Peyer's patch (tissue), 4 donors: ENCODE measurements at regions not wholly inside any gene's neighbourhood (a gene's known extent, or its start where the extent isn't known, plus 50 kb on each side); places are given as distances from the start of the nearest gene placed in this dataset.

ENCODE experiments used
- DNase-seq, 3 donors: peaks; one replicate each; pipeline ENCODE4 v3.0.0-alpha.2; 2017 to 2019
- H3K27ac ChIP-seq, 4 donors: fragments of 200-600 bp; sonication (generic); one replicate each; pipeline ENCODE4 v1.5.1; 2016 to 2019
- H3K27me3 ChIP-seq, 2 donors: fragments of 200-600 bp; sonication (generic); one replicate each; pipeline ENCODE4 v1.5.1; 2019
- H3K36me3 ChIP-seq, 3 donors: fragments of 200-600 bp; sonication (generic); one replicate each; pipeline ENCODE4 v1.5.1; 2016 to 2019
- H3K4me1 ChIP-seq, 4 donors: fragments of 200-600 bp; sonication (generic); one replicate each; pipeline ENCODE4 v1.5.1; 2016 to 2019
- H3K4me3 ChIP-seq, 4 donors: fragments of 200-600 bp; sonication (generic); 1 replicate in 3 of 4; 2 replicates in 1 of 4; pipeline ENCODE4 v1.5.1; 2016 to 2019; ENCODE audit warnings: mild to moderate bottlenecking in 1 of 4
- H3K9me3 ChIP-seq, 4 donors: fragments of 200-600 bp; sonication (generic); one replicate each; pipeline ENCODE4 v1.5.1; 2016 to 2019; ENCODE audit warnings: mild to moderate bottlenecking in 1 of 4
- CTCF ChIP-seq, 6 experiments: fragments of 450-650 bp in 4 of 6; fragments of 200-600 bp in 2 of 6; sonication (generic) in 1 of 6; IDR thresholded peaks; one replicate each; pipeline ENCODE4 v1.5.1; 2017 to 2019; ENCODE audit warnings: antibody characterized with exemption in 6 of 6, mild to moderate bottlenecking in 3 of 6, moderate library complexity in 1 of 6
- POLR2A ChIP-seq, 2 donors: fragments of 450-650 bp; IDR thresholded peaks; one replicate each; pipeline ENCODE4 v1.5.1; 2017; ENCODE audit warnings: antibody characterized with exemption in 2 of 2, mild to moderate bottlenecking in 2 of 2, moderate library complexity in 2 of 2

- Histone ChIP-seq H3K27me3 (no peaks in the 10 kb centered on the region), H3K27ac (no peak overlapping the region), H3K4me1 (no peaks in the 10 kb centered on the region), H3K4me3 (no peak overlapping the region), H3K36me3 (no peaks in the 10 kb centered on the region), H3K9me3 (no peaks in the 10 kb centered on the region)
- DNase-seq = no peak
- TF ChIP-seq POLR2A (IDR thresholded peaks at IDR 0.05) = no peak
- no peak for TF ChIP-seq CTCF (IDR thresholded peaks at IDR 0.05)
These were observed 202.0 kb upstream of the MMADHC start for GRCh38 chr2:149789549-149789948.

DNA sequence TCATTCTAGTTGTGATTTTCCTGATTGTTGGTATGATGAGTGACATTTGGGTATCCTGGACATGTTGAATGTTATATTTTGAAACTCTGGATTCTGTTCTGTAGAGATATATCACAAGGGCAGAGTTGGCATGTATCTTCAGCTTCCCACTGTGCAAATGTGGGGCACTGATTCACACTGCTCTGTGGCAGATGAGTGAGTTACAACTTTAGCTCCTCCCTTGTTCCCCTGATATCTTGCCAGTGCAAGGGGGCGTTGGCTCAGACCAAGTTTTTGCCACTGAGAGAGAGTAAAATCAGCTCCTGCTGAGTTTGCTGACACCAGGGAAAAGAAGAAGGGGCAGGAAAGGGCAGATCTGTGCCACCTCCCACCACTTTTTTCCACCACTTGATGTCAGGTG lies 199.6 kb upstream of the MMADHC start:
- H3K4me1 ChIP-seq = no peaks in the 10 kb centered on the region
- H3K27me3 ChIP-seq = no peaks in the 10 kb centered on the region
- TF ChIP-seq CTCF (IDR thresholded peaks at IDR 0.05) (no peak), POLR2A (IDR thresholded peaks at IDR 0.05) (no peak)
- DNase-seq = no peak
- H3K9me3 ChIP-seq = no peaks in the 10 kb centered on the region
- no peak overlapping the region for H3K27ac ChIP-seq
- no peak overlapping the region for H3K4me3 ChIP-seq
- no peaks in the 10 kb centered on the region for H3K36me3 ChIP-seq

- no peak for TF ChIP-seq POLR2A (IDR thresholded peaks at IDR 0.05)
- no peak for TF ChIP-seq CTCF (IDR thresholded peaks at IDR 0.05)
- DNase-seq = no peak
- H3K36me3 ChIP-seq = no peaks in the 10 kb centered on the region
These were observed 195.7 kb upstream of the MMADHC start for GRCh38 chr2:149783284-149783683.

GRCh38 chr2:149782572-149782971 lies 195.0 kb upstream of the MMADHC start:
- Histone ChIP-seq H3K27me3 (no peaks in the 10 kb centered on the region), H3K4me1 (no peaks in the 10 kb centered on the region), H3K36me3 (no peaks in the 10 kb centered on the region), H3K4me3 (no peak overlapping the region), H3K9me3 (no peaks in the 10 kb centered on the region), H3K27ac (no peak overlapping the region)
- no peak for TF ChIP-seq CTCF (IDR thresholded peaks at IDR 0.05)
- no peak for TF ChIP-seq POLR2A (IDR thresholded peaks at IDR 0.05)
- no peak for DNase-seq

More at GRCh38 chr2:149783284-149783683, 195.7 kb upstream of the MMADHC start:
- Histone ChIP-seq H3K27ac (no peak overlapping the region), H3K4me1 (no peaks in the 10 kb centered on the region), H3K27me3 (no peaks in the 10 kb centered on the region), H3K9me3 (no peaks in the 10 kb centered on the region), H3K4me3 (no peak overlapping the region)

DNA sequence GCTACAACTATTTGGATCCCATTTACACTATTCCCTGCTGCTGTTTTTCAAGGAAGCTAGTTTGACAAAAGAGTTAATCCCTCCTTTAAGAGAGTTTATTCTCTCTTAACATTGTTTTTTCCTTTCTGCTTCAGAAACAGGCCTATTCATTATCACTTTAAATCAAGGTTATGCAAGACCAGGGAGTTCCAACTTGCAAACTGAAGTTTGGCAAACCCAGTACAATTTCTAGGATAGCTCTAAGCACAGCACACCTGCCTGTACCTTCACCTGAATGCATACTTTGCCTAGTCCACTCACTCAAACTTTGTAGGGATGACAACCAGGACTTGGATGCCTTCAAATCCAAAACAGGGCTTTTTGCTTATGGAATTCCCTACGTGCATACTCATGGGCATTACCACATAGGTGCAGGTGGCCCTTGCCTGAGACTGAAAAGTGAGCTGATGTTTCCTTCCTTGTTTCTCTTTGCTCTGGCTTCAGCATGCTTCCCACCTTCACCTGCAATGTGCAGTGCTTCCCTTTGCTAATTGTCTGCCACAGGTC lies 193.8 kb upstream of the MMADHC start:
- no peak overlapping the region for H3K27ac ChIP-seq

More for the DNA sequence above, 193.8 kb upstream of the MMADHC start:
- Histone ChIP-seq H3K36me3 (no peaks in the 10 kb centered on the region), H3K27me3 (no peaks in the 10 kb centered on the region), H3K4me3 (no peak overlapping the region), H3K9me3 (no peaks in the 10 kb centered on the region), H3K4me1 (no peaks in the 10 kb centered on the region)
- DNase-seq = no peak
- TF ChIP-seq POLR2A (IDR thresholded peaks at IDR 0.05) (no peak), CTCF (IDR thresholded peaks at IDR 0.05) (no peak)
